Mucosa of descending colon (tissue), 3 donors: ENCODE measurements at regions not wholly inside any gene's neighbourhood (a gene's known extent, or its start where the extent isn't known, plus 50 kb on each side); places are given as distances from the start of the nearest gene placed in this dataset.

Experiments used
- ATAC-seq: fragments of 200-7000 bp; cut with Tn5 transposase; one replicate; pipeline ENCODE4 v1.9.1; 2020; ENCODE audit warnings: mild to moderate bottlenecking, moderate library complexity
- DNase-seq, 3 donors: peaks; one replicate each; pipeline ENCODE4 v3.0.0-alpha.2; 2020
- H3K36me3 ChIP-seq: fragments of 200-600 bp; one replicate; pipeline ENCODE4 v1.8.0; 2021; ENCODE audit warnings: low read depth, mild to moderate bottlenecking
- H3K4me1 ChIP-seq: fragments of 200-600 bp; one replicate; pipeline ENCODE4 v1.8.0; 2021; ENCODE audit warnings: low read depth, mild to moderate bottlenecking
- H3K4me3 ChIP-seq: fragments of 200-600 bp; one replicate; pipeline ENCODE4 v1.8.0; 2021; ENCODE audit warnings: mild to moderate bottlenecking
- H3K9me3 ChIP-seq: fragments of 200-600 bp; one replicate; pipeline ENCODE4 v1.8.0; 2021; ENCODE audit warnings: mild to moderate bottlenecking
- intact Hi-C, 2 donors: fragments of 100-400 bp; cut with DNase I in 1 of 2; cut with micrococcal nuclease in 1 of 2; formaldehyde crosslinking; loops; one replicate each; pipeline versions ENCODE4 v1.11.0 to v1.11.1; 2022; cut with DNase I, micrococcal nuclease
- TF ChIP-seq, protein P1 (sequence below): fragments of 200-600 bp; IDR thresholded peaks from one replicate; pipeline ENCODE4 v1.8.0; 2022; ENCODE audit warnings: antibody characterized with exemption, mild to moderate bottlenecking
- donor health status: DM: no; HTN: no; CAD: no; lungs with moderate emphysema.
- donor health status: DM: no; HTN: no; CAD: no.
- donor health status: DM: no; HTN: yes; CAD: no.

DNA sequence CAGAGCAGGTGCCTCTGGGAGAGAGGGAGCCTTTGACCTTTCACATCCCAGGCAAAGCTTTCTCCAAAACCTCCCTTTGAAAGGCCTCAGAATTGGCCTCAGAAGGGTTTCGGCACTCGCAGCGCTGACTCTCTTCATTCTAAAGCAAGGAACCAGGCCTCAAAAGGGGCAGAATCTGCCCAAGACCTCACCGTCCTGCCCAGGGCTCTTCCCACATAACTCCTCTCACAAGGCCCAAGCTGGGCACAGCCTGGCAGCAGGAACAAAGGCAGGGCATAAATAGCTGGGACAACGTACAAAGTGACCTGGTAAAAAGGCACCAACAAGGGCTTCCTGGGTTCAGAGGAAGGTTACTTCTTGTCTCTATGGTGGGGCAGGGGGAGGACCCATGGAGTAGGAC, 166.3 kb upstream of the FSTL4 start:
- no peaks in the 10 kb centered on the region for H3K9me3 ChIP-seq
- TF ChIP-seq, protein P1, sequence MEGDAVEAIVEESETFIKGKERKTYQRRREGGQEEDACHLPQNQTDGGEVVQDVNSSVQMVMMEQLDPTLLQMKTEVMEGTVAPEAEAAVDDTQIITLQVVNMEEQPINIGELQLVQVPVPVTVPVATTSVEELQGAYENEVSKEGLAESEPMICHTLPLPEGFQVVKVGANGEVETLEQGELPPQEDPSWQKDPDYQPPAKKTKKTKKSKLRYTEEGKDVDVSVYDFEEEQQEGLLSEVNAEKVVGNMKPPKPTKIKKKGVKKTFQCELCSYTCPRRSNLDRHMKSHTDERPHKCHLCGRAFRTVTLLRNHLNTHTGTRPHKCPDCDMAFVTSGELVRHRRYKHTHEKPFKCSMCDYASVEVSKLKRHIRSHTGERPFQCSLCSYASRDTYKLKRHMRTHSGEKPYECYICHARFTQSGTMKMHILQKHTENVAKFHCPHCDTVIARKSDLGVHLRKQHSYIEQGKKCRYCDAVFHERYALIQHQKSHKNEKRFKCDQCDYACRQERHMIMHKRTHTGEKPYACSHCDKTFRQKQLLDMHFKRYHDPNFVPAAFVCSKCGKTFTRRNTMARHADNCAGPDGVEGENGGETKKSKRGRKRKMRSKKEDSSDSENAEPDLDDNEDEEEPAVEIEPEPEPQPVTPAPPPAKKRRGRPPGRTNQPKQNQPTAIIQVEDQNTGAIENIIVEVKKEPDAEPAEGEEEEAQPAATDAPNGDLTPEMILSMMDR: no peak
- no peak overlapping the region for H3K4me3 ChIP-seq
- no peak for DNase-seq
- intact Hi-C loops: no loop called here
- H3K36me3 ChIP-seq: no peaks in the 10 kb centered on the region
- no peak for ATAC-seq
- no peaks in the 10 kb centered on the region for H3K4me1 ChIP-seq

- Histone ChIP-seq H3K4me1 (no peaks in the 10 kb centered on the region), H3K9me3 (no peaks in the 10 kb centered on the region), H3K4me3 (no peak overlapping the region), H3K36me3 (no peaks in the 10 kb centered on the region)
- TF ChIP-seq, protein P1: no peak
- ATAC-seq (no peak), DNase-seq (no peak)
- intact Hi-C loops: no loop called here
Measured at GRCh38 chr5:133777951-133778350, 165.6 kb upstream of the FSTL4 start.

GRCh38 chr5:133775584-133776304, 163.4 kb upstream of the FSTL4 start:
- H3K36me3 ChIP-seq: no peaks in the 10 kb centered on the region
- H3K4me3 ChIP-seq: no peak overlapping the region
- H3K9me3 ChIP-seq: no peaks in the 10 kb centered on the region
- TF ChIP-seq, protein P1: no peak
- no peaks in the 10 kb centered on the region for H3K4me1 ChIP-seq
- DNase-seq (no peak), ATAC-seq (no peak)
- intact Hi-C loops: no loop called here

DNA sequence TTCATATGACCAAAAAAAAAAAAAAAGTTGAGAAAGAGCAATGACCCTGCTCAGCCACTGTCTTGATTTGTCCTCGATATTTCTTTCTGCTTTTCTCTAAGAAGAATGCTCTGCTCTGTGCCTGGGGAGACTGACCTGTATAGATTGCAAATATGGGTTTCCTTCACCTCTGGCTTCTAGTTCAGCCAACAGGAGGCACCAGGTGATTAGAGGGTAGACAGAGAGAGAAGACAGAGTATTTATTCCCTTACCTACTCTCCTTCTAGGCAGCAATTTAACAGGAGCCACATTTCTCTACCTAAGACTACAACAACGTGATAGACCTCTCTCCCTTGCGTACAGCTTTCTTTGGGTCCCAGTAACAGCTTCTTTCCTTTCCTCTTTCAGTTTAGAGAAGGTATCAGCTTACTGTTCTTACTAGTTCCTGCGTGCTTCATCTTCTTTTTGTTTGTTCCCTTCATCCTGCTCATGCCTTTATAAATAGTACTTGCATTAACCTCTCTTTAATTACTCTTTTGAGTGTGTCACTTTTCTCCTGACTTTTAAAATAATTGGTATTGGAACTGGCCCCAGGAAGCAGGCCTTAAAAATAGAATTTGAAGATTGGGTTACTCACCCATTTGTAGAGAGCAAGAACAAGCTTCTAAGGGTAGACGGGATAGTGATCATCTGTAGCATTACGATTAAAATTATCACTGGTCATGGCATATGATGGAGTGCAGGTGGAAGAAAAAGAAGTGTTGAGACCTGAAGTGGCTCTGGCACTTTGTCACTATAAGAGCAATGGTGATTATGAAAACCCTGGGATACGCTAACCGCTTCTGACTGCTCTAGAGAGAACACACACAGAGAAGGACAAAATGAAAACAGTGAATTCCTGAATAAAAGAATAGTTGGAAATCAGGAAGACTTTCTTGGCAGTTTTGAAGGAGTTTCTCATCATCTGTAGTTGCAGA, 161.2 kb upstream of the FSTL4 start:
- no peaks in the 10 kb centered on the region for H3K9me3 ChIP-seq
- ATAC-seq (no peak), DNase-seq (no peak)
- H3K4me3 ChIP-seq: no peak overlapping the region
- H3K36me3 ChIP-seq: no peaks in the 10 kb centered on the region
- intact Hi-C loops: no loop called here
- TF ChIP-seq, protein P1: no peak
- no peaks in the 10 kb centered on the region for H3K4me1 ChIP-seq

GRCh38 chr5:133769842-133770241, 157.5 kb upstream of the FSTL4 start:
- H3K36me3 ChIP-seq: no peaks in the 10 kb centered on the region
- DNase-seq (no peak), ATAC-seq (no peak)
- TF ChIP-seq, protein P1: no peak
- no peaks in the 10 kb centered on the region for H3K4me1 ChIP-seq
- no peaks in the 10 kb centered on the region for H3K9me3 ChIP-seq
- H3K4me3 ChIP-seq: no peak overlapping the region
- intact Hi-C loops: no loop called here
